Endothelial cell of umbilical vein (primary cell): ENCODE measurements at regions not wholly inside any gene's neighbourhood (a gene's known extent, or its start where the extent isn't known, plus 50 kb on each side); places are given as distances from the start of the nearest gene placed in this dataset.

Source experiments
- BruUV-seq: library from RNA; stranded (reverse); fragments of 400-500 nt; replicated peaks from 2 replicates; lab custom pipeline; 2021; lab: Mats Ljungman, UMichigan
- CTCF ChIA-PET: fragments of 300-600, 350-600 bp; sonication (Branson Sonifier 250); formaldehyde crosslinking; loops from one replicate; lab custom pipeline; 2021; ENCODE audit warnings: antibody characterized with exemption, inconsistent platforms; lab: Charles Lee
- POLR2A ChIA-PET: fragments of 300-600, 350-600 bp; sonication (Branson Sonifier 250); formaldehyde crosslinking; loops from one replicate; lab custom pipeline; 2021; ENCODE audit warnings: antibody characterized with exemption, inconsistent platforms; lab: Charles Lee
- DNase-seq: peaks from one replicate; pipeline ENCODE4 v3.0.0-alpha.2; 2011; ENCODE audit warnings: low read depth, low spot score
- FAIRE-seq: peaks from 2 replicates; lab custom pipeline; 2011; peaks lifted over from hg19 to GRCh38; lab: Jason Lieb, UNC
- H2AFZ ChIP-seq: 2 replicates; pipeline ENCODE4 v1.6.0; 2012; ENCODE audit warnings: low read depth, low read length, control low read depth, inconsistent platforms
- H3K27ac ChIP-seq: 2 replicates; pipeline ENCODE4 v1.5.1; 2011; ENCODE audit warnings: low read depth, mild to moderate bottlenecking, control low read depth, low read length, moderate library complexity; ENCODE audit not compliant: insufficient read depth
- H3K27me3 ChIP-seq, 2 experiments: 2 replicates each; pipeline versions ENCODE4 v1.6.0 to v1.6.1; 2011; ENCODE audit warnings: low read length in 2 of 2, mixed read lengths in 1 of 2; ENCODE audit not compliant: control insufficient read depth in 2 of 2, insufficient read depth in 2 of 2
- H3K36me3 ChIP-seq, 2 experiments: 2 replicates in 1 of 2; 3 replicates in 1 of 2; pipeline ENCODE4 v1.5.1; 2011; ENCODE audit warnings: low read length in 2 of 2, mild to moderate bottlenecking in 1 of 2, moderate library complexity in 1 of 2; ENCODE audit not compliant: control insufficient read depth in 2 of 2, insufficient read depth in 2 of 2; ENCODE audit errors: extremely low read depth in 1 of 2
- H3K4me1 ChIP-seq: 3 replicates; pipeline ENCODE4 v1.5.1; 2011; ENCODE audit warnings: mild to moderate bottlenecking, low read length; ENCODE audit not compliant: control insufficient read depth, insufficient read depth; ENCODE audit errors: extremely low read depth
- H3K4me2 ChIP-seq: 2 replicates; pipeline ENCODE4 v1.6.1; 2011; ENCODE audit warnings: low read length, control low read depth, mixed read lengths; ENCODE audit not compliant: insufficient read depth
- H3K4me3 ChIP-seq, 3 experiments: fragments of 200-600 bp in 1 of 3; sonication (generic), shearing (Covaris generic) in 1 of 3; replicated peaks in 1 of 3; 2 replicates each; pipeline ENCODE4 v1.5.1; 2011 to 2016; ENCODE audit warnings: control low read depth in 3 of 3, low read length in 3 of 3, mild to moderate bottlenecking in 2 of 3, inconsistent platforms in 1 of 3, low read depth in 1 of 3, moderate library complexity in 1 of 3; ENCODE audit not compliant: insufficient read depth in 1 of 3
- H3K79me2 ChIP-seq: 2 replicates; pipeline ENCODE4 v1.6.0; 2012; ENCODE audit warnings: low read length, inconsistent platforms; ENCODE audit not compliant: control insufficient read depth, insufficient read depth
- H3K9ac ChIP-seq: replicated peaks from 2 replicates; pipeline ENCODE3; 2011; ENCODE audit warnings: low read length, control low read depth; ENCODE audit not compliant: insufficient read depth; ENCODE audit errors: extremely low read depth
- H3K9me1 ChIP-seq: replicated peaks from 3 replicates; pipeline ENCODE4 v1.6.0; 2011; ENCODE audit warnings: mild to moderate bottlenecking, low read length; ENCODE audit not compliant: control insufficient read depth, insufficient read depth; ENCODE audit errors: extremely low read depth
- H3K9me3 ChIP-seq: replicated peaks from 2 replicates; pipeline ENCODE4 v1.5.1; 2012; ENCODE audit warnings: low read length, inconsistent platforms; ENCODE audit not compliant: control insufficient read depth, insufficient read depth
- H4K20me1 ChIP-seq: replicated peaks from 2 replicates; pipeline ENCODE3; 2011; ENCODE audit warnings: mild to moderate bottlenecking, low read length; ENCODE audit not compliant: control insufficient read depth, insufficient read depth; ENCODE audit errors: extremely low read depth
- EZH2 ChIP-seq: IDR thresholded peaks from 2 replicates; pipeline ENCODE4 v1.6.1; 2012; ENCODE audit warnings: borderline replicate concordance, low read depth, mild to moderate bottlenecking, moderate library complexity, low read length, inconsistent platforms; ENCODE audit not compliant: severe bottlenecking
- FOS ChIP-seq: IDR thresholded peaks from 2 replicates; pipeline ENCODE4 v1.6.1; 2011; ENCODE audit warnings: mild to moderate bottlenecking, low read length, moderate library complexity, borderline replicate concordance; ENCODE audit not compliant: insufficient read depth
- GATA2 ChIP-seq: IDR thresholded peaks from 2 replicates; pipeline ENCODE4 v1.7.0; 2011; ENCODE audit warnings: low read depth, mild to moderate bottlenecking, moderate library complexity, mixed read lengths, low read length; ENCODE audit not compliant: insufficient read length, insufficient read depth
- JUN ChIP-seq: IDR thresholded peaks from 2 replicates; pipeline ENCODE4 v1.6.1; 2011; ENCODE audit warnings: borderline replicate concordance, low read depth; ENCODE audit not compliant: insufficient read length, insufficient read depth
- POLR2AphosphoS5 ChIP-seq: IDR thresholded peaks from 2 replicates; pipeline ENCODE4 v1.6.1; 2012; ENCODE audit warnings: low read depth, mild to moderate bottlenecking, control low read depth, low read length, moderate library complexity; ENCODE audit not compliant: insufficient read depth
- dilution Hi-C: fragments of 300-500 bp; cut with MboI; formaldehyde crosslinking; loops from one replicate; pipeline ENCODE4 v1.15.0; 2019; ENCODE audit warnings: low sequenced_read_pairs; ENCODE audit not compliant: extremely low pct_ligation_motif_present
- intact Hi-C: fragments of 100-400 bp; cut with micrococcal nuclease; formaldehyde crosslinking; loops from one replicate; pipeline ENCODE4 v1.10.0; 2022
- TF ChIP-seq, protein P1 (sequence below): IDR thresholded peaks from 2 replicates; pipeline ENCODE4 v1.6.1; 2011; ENCODE audit not compliant: insufficient read depth, insufficient read length

GRCh38 chr3:160134964-160135363 is 90.3 kb upstream of the C3orf80 start:
- ChIA-PET POLR2A (no interaction called here), CTCF (interaction anchor here (1.0 to 3.1 kb wide), 7 partner anchors 17 to 250 kb away, joined by 3 to 14 read pairs (median 7); no protein-coding TSS in a partner anchor)
- Histone ChIP-seq H3K4me2 (no peak overlapping the region), H3K9me3 (no peaks in the 10 kb centered on the region), H3K9ac (no peak overlapping the region), H3K4me3 (no peak overlapping the region), H3K27me3 (no peaks in the 10 kb centered on the region), H4K20me1 (no peaks in the 10 kb centered on the region), H2AFZ (no peak overlapping the region), H3K27ac (no peak overlapping the region), H3K36me3 (no peaks in the 10 kb centered on the region), H3K79me2 (no peaks in the 10 kb centered on the region), H3K9me1 (no peaks in the 10 kb centered on the region), H3K4me1 (peaks cover 4% of the 10 kb centered on the region)
- TF ChIP-seq, protein P1, sequence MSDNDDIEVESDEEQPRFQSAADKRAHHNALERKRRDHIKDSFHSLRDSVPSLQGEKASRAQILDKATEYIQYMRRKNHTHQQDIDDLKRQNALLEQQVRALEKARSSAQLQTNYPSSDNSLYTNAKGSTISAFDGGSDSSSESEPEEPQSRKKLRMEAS: no peak
- TF ChIP-seq FOS: no peak
- intact Hi-C loops: no loop called here
- DNase-seq (no peak), FAIRE-seq (no peak)
- BruUV-seq: no TSS peak
- dilution Hi-C loops: no loop called here

DNA sequence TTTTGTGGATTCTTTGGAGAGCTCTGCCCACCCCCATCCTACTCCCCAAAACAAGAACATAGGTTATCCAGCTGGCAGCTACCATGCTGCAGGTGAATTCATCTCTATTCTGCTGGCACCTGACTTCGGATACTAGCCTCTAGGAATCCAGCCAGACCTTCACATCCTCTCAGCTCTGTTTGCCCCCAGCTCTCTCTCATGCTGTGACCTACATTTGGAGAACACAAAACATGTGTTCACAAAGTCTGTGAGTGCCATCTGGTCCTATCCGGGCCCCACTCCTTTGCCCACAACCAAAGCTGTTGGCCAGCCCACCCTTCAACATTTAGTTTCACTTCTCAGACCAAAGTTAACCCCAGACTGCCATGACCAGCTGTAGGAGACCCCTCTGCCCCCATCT is 89.4 kb upstream of the C3orf80 start:
- Histone ChIP-seq H3K9ac (no peak overlapping the region), H3K4me3 (no peak overlapping the region), H3K79me2 (no peaks in the 10 kb centered on the region), H3K9me3 (no peaks in the 10 kb centered on the region), H4K20me1 (no peaks in the 10 kb centered on the region), H3K4me2 (no peak overlapping the region), H3K36me3 (no peaks in the 10 kb centered on the region), H3K9me1 (no peaks in the 10 kb centered on the region), H3K27ac (no peak overlapping the region), H3K27me3 (no peaks in the 10 kb centered on the region), H2AFZ (no peak overlapping the region), H3K4me1 (no peaks in the 10 kb centered on the region)
- FAIRE-seq: no peak
- no TSS peak for BruUV-seq
- CTCF ChIA-PET: interaction anchor here (0.8 to 3.1 kb wide), 4 partner anchors 11 to 103 kb away, joined by 3 to 14 read pairs (median 6); no protein-coding TSS in a partner anchor
- dilution Hi-C loops (no loop called here), intact Hi-C loops (no loop called here)
- POLR2A ChIA-PET: no interaction called here
- DNase-seq: no peak
- no peak for TF ChIP-seq EZH2
- no peak for TF ChIP-seq JUN
- TF ChIP-seq POLR2AphosphoS5: no peak
- TF ChIP-seq, protein P1: no peak
- no peak for TF ChIP-seq FOS
- TF ChIP-seq GATA2: no peak
